Fibroblast of lung (primary cell): ENCODE measurements at regions not wholly inside any gene's neighbourhood (a gene's known extent, or its start where the extent isn't known, plus 50 kb on each side); places are given as distances from the start of the nearest gene placed in this dataset.

Source experiments
- EZH2 ChIP-seq: IDR thresholded peaks from 2 replicates; pipeline ENCODE4 v1.5.1; 2012; ENCODE audit warnings: low read length, control low read depth, mild to moderate bottlenecking; ENCODE audit errors: missing control alignments
- TF ChIP-seq, protein P1 (sequence below), 2 donors: IDR thresholded peaks in 1 of 2; conservative IDR thresholded peaks in 1 of 2; 1 replicate in 1 of 2; 2 replicates in 1 of 2; pipeline ENCODE4 v1.5.1; 2011 to 2012; ENCODE audit warnings: low read length in 2 of 2, control low read depth in 1 of 2, inconsistent platforms in 1 of 2, low read depth in 1 of 2, mild to moderate bottlenecking in 1 of 2

DNA sequence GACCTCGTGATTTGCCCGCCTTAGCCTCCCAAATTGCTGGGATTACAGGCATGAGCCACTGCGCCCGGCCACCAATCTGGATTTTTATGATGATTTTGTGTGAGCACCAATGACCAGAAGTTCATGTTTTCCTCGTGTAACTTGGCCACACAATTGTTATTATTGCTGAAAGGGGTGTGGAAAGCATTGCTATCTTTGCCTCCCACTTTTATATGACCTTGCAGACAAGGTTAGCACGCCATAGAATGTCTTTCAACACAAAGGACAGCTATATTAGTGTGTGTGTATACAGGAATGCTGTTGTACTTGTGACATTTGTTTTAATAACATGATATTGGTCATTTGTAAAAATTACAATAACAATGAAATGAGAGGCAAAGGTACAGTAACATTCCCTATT, 155.0 kb upstream of the ERCC6L2 start:
- TF ChIP-seq, protein P1, sequence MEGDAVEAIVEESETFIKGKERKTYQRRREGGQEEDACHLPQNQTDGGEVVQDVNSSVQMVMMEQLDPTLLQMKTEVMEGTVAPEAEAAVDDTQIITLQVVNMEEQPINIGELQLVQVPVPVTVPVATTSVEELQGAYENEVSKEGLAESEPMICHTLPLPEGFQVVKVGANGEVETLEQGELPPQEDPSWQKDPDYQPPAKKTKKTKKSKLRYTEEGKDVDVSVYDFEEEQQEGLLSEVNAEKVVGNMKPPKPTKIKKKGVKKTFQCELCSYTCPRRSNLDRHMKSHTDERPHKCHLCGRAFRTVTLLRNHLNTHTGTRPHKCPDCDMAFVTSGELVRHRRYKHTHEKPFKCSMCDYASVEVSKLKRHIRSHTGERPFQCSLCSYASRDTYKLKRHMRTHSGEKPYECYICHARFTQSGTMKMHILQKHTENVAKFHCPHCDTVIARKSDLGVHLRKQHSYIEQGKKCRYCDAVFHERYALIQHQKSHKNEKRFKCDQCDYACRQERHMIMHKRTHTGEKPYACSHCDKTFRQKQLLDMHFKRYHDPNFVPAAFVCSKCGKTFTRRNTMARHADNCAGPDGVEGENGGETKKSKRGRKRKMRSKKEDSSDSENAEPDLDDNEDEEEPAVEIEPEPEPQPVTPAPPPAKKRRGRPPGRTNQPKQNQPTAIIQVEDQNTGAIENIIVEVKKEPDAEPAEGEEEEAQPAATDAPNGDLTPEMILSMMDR (conservative IDR thresholded peaks at IDR 0.05 in 1 of 2, IDR thresholded peaks at IDR 0.05 in 1 of 2; ENCODE audit: low read depth in 1 of 2, low read length in 2 of 2): no peak
- no peak for TF ChIP-seq EZH2
